Breast epithelium (tissue), 4 donors: ENCODE measurements at regions not wholly inside any gene's neighbourhood (a gene's known extent, or its start where the extent isn't known, plus 50 kb on each side); places are given as distances from the start of the nearest gene placed in this dataset.

Experiments used
- DNase-seq, 2 donors: peaks; one replicate each; pipeline ENCODE4 v3.0.0-alpha.2; 2019; ENCODE audit warnings: low spot score in 2 of 2
- H3K27ac ChIP-seq, 2 donors: fragments of 200-600 bp; sonication (generic) in 1 of 2; one replicate each; pipeline ENCODE4 v1.5.1; 2016 to 2019; ENCODE audit warnings: mild to moderate bottlenecking in 1 of 2
- H3K27me3 ChIP-seq, 2 donors: fragments of 200-600 bp; sonication (generic) in 1 of 2; one replicate each; pipeline versions ENCODE4 v1.5.1 to v1.6.0; 2017 to 2019; ENCODE audit warnings: control low read depth in 1 of 2, mild to moderate bottlenecking in 1 of 2
- H3K36me3 ChIP-seq: fragments of 200-600 bp; one replicate; pipeline ENCODE4 v1.5.1; 2019
- H3K4me1 ChIP-seq, 2 donors: fragments of 200-600 bp; sonication (generic); one replicate each; pipeline ENCODE4 v1.5.1; 2016 to 2019; ENCODE audit warnings: control low read depth in 1 of 2
- H3K4me3 ChIP-seq, 3 donors: fragments of 200-600 bp; sonication (generic); 1 replicate in 2 of 3; 2 replicates in 1 of 3; pipeline ENCODE4 v1.5.1; 2016 to 2019; ENCODE audit warnings: mild to moderate bottlenecking in 3 of 3, moderate library complexity in 2 of 3
- H3K9me3 ChIP-seq, 2 donors: fragments of 200-600 bp; sonication (generic) in 1 of 2; one replicate each; pipeline ENCODE4 v1.5.1; 2016 to 2019; ENCODE audit warnings: control low read depth in 1 of 2
- POLR2A ChIP-seq: fragments of 450-650 bp; IDR thresholded peaks from one replicate; pipeline ENCODE4 v1.6.1; 2016; ENCODE audit warnings: antibody characterized with exemption, mild to moderate bottlenecking, moderate library complexity
- POLR2AphosphoS5 ChIP-seq, 3 donors: sonication (generic); formaldehyde crosslinking; IDR thresholded peaks; one replicate each; pipeline ENCODE4 v1.6.1; 2017; ENCODE audit warnings: antibody characterized with exemption in 3 of 3
- intact Hi-C: fragments of 100-400 bp; cut with DNase I; formaldehyde crosslinking; loops from one replicate; pipeline ENCODE4 v1.15.1; 2023; ENCODE audit warnings: low total_unique reads
- TF ChIP-seq, protein P1 (sequence below), 3 donors: fragments of 450-650 bp; IDR thresholded peaks; one replicate each; pipeline ENCODE4 v1.5.1; 2016 to 2017; ENCODE audit warnings: antibody characterized with exemption in 3 of 3, mild to moderate bottlenecking in 3 of 3, moderate library complexity in 3 of 3

DNA sequence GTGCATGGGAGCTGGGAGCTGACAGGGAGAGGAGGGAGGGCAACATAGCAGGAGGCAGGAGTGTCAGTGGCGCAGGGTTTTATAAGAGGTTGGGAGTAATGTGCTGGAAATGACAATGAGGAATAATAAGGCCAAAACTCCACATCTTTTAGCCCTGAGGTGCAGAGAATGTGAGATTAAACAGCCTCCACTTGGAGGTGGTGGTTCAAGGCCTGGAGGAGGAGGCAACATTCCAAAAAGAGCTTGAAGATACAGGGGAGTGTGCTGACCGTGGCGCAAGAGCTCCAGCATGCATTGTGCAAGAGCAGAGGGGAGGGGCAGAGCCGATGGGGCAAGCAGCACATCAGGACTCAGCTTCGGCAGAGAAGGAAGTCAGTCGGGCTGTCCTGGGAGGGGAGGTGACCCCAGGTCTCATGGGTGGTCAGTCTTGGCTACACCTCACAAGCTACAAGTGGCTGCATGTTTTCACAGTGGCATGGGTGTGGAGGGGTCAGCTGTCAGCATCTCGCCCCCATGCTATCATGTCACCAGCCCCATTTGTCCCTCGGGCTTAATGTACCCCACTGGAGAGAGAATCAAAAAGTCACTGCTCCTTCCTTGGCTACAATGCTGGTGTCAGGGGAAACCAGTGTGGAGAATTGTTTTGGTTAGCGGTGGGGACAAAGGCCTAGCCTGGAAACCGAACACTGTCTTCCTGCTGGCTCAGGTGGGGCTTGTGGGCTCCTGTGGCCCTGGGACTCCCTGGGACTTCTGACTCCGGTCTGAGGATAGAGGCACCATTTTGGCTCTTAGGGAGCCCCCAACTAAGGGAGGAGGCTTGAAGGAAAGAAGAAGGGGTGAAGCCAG, 208.0 kb downstream of the ZFP36L2 start:
- intact Hi-C loops: no loop called here

DNA sequence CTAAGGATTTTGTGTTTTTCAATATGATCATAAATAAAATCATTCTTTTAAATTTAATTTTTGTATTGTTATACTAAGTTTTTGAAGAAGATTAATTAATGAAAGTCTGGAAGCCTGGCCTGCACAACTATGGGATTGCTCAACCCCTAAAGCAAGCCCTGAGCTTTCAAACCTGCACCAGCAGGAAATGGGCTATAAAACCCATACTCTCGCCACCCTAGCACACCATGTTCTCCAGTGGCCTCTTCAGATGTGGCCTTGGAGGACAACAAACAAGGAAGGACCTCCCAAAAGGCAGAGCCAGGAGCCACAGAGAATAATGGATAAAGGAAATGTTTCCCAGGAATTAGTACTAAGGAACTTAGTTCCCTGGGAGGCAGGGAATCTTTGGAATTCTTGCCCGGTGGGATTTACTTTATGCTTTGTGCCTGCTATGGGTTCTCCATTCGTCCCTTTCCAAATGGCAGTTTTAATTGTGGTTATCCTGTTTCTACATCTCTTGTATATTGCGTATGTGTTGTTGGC, 212.5 kb downstream of the ZFP36L2 start:
- Histone ChIP-seq H3K4me1 (peaks cover 0 to 9% of the 10 kb centered on the region in 2 donors), H3K36me3 (no peaks in the 10 kb centered on the region), H3K9me3 (no peaks in the 10 kb centered on the region), H3K27me3 (no peaks in the 10 kb centered on the region), H3K4me3 (no peak overlapping the region), H3K27ac (no peak overlapping the region)
- TF ChIP-seq POLR2AphosphoS5 (IDR thresholded peaks at IDR 0.05): no peak
- TF ChIP-seq, protein P1, sequence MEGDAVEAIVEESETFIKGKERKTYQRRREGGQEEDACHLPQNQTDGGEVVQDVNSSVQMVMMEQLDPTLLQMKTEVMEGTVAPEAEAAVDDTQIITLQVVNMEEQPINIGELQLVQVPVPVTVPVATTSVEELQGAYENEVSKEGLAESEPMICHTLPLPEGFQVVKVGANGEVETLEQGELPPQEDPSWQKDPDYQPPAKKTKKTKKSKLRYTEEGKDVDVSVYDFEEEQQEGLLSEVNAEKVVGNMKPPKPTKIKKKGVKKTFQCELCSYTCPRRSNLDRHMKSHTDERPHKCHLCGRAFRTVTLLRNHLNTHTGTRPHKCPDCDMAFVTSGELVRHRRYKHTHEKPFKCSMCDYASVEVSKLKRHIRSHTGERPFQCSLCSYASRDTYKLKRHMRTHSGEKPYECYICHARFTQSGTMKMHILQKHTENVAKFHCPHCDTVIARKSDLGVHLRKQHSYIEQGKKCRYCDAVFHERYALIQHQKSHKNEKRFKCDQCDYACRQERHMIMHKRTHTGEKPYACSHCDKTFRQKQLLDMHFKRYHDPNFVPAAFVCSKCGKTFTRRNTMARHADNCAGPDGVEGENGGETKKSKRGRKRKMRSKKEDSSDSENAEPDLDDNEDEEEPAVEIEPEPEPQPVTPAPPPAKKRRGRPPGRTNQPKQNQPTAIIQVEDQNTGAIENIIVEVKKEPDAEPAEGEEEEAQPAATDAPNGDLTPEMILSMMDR (IDR thresholded peaks at IDR 0.05): no peak
- TF ChIP-seq POLR2A: no peak
- intact Hi-C loops: no loop called here
- peak in 1 of 2 donors; percentile 16 for DNase-seq

More for the DNA sequence above, 208.0 kb downstream of the ZFP36L2 start:
- Histone ChIP-seq H3K27me3 (no peaks in the 10 kb centered on the region), H3K4me3 (no peak overlapping the region), H3K36me3 (no peaks in the 10 kb centered on the region), H3K9me3 (peaks cover 0 to 4% of the 10 kb centered on the region in 2 donors), H3K4me1 (peaks cover 0 to 6% of the 10 kb centered on the region in 2 donors), H3K27ac (peak overlapping the region; percentile 78 to 90)
- DNase-seq: peak; percentile 67 to 90
- TF ChIP-seq, protein P1 (IDR thresholded peaks at IDR 0.05): no peak
- peak; percentile 84 to 99 (median 97) for TF ChIP-seq POLR2AphosphoS5 (IDR thresholded peaks at IDR 0.05)

DNA sequence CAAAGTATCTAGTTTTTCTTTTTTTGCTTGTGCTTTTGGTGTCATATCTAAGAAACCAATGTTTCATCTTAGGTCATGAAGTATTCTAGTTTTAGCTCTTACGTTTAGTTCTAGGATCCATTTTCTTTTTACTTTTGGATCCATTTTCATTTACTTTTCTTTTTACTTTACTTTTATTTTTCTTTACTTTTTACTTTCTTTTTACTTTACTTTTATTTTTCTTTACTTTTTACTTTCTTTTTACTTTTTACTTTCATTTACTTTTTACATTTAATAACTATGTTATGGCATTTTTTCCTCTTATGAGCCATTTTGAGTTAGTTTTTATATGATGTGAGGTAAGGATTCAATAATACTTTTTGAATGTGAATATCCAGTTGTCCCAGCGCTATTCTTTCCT, 213.4 kb downstream of the ZFP36L2 start:
- H3K4me1 ChIP-seq: peaks cover 0 to 5% of the 10 kb centered on the region in 2 donors

DNA sequence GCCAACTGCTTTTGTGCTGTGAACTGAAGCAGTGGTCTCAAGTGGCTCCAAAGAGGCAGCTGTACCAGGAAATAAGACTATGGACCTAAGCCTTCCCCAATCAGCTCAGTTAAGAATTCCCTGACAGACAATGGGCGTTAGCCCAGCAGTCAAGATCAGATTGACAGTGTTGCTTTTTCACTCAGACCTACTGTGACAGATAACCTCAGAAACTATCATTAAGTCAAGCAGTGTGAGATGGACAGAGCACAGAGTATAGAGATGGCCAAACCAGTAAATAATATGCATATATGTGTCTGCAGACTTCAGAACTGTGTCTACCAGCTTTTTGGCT, 215.3 kb downstream of the ZFP36L2 start:
- Histone ChIP-seq H3K36me3 (no peaks in the 10 kb centered on the region), H3K27ac (peak overlapping the region in 1 of 2 donors; percentile 70), H3K9me3 (no peaks in the 10 kb centered on the region), H3K27me3 (no peaks in the 10 kb centered on the region), H3K4me3 (no peak overlapping the region), H3K4me1 (peaks cover 0 to 5% of the 10 kb centered on the region in 2 donors)
- TF ChIP-seq, protein P1 (IDR thresholded peaks at IDR 0.05): no peak
- TF ChIP-seq POLR2AphosphoS5 (IDR thresholded peaks at IDR 0.05) (no peak), POLR2A (no peak)
- DNase-seq: no peak
- intact Hi-C loops: no loop called here

More for the DNA sequence above, 213.4 kb downstream of the ZFP36L2 start:
- no peak overlapping the region for H3K4me3 ChIP-seq
- intact Hi-C loops: no loop called here
- H3K36me3 ChIP-seq: no peaks in the 10 kb centered on the region
- no peak for DNase-seq
- H3K27ac ChIP-seq: no peak overlapping the region
- TF ChIP-seq POLR2A: no peak
- TF ChIP-seq POLR2AphosphoS5 (IDR thresholded peaks at IDR 0.05): no peak
- TF ChIP-seq, protein P1 (IDR thresholded peaks at IDR 0.05): no peak
- H3K27me3 ChIP-seq: no peaks in the 10 kb centered on the region
- H3K9me3 ChIP-seq: no peaks in the 10 kb centered on the region
